ENCODE measurements at regions not wholly inside any gene's neighbourhood (a gene's known extent, or its start where the extent isn't known, plus 50 kb on each side); places are given as distances from the start of the nearest gene placed in this dataset.

GRCh38 chr2:41431756-41432155, 616.1 kb upstream of the PKDCC start:
- TF ChIP-seq CTCF (IDR thresholded peaks at IDR 0.05; ENCODE audit: insufficient read depth, low read length) = no peak
- TF ChIP-seq POLR2AphosphoS5 (IDR thresholded peaks at IDR 0.05; ENCODE audit: low read depth) = no peak

Data from HL-60 (cell line).